Mesenchymal stem cell (in vitro differentiated cells and primary cell): ENCODE measurements at regions not wholly inside any gene's neighbourhood (a gene's known extent, or its start where the extent isn't known, plus 50 kb on each side); places are given as distances from the start of the nearest gene placed in this dataset.

ENCODE experiments used
- DNase-seq: peaks from one replicate; pipeline ENCODE4 v3.0.0-alpha.2; 2013
- H2AFZ ChIP-seq: one replicate; pipeline ENCODE4 v1.6.1; 2013; ENCODE audit warnings: low read depth, mild to moderate bottlenecking, control low read depth, inconsistent platforms, low read length, moderate library complexity
- H2AK5ac ChIP-seq: 2 replicates; pipeline ENCODE4 v1.6.1; 2013; ENCODE audit warnings: low read length, moderate library complexity, mild to moderate bottlenecking, inconsistent platforms; ENCODE audit not compliant: severe bottlenecking
- H2BK120ac ChIP-seq: one replicate; pipeline ENCODE4 v1.6.1; 2013; ENCODE audit warnings: low read depth, mild to moderate bottlenecking, inconsistent platforms, low read length, moderate library complexity
- H2BK12ac ChIP-seq, 2 experiments: one replicate each; pipeline ENCODE4 v1.6.1; 2013; ENCODE audit warnings: inconsistent platforms in 2 of 2, low read length in 2 of 2, mild to moderate bottlenecking in 2 of 2, moderate library complexity in 2 of 2, control low read depth in 1 of 2
- H2BK15ac ChIP-seq: one replicate; pipeline ENCODE4 v1.6.1; 2013; ENCODE audit warnings: mild to moderate bottlenecking, low read depth, inconsistent platforms; ENCODE audit not compliant: poor library complexity, severe bottlenecking
- H2BK5ac ChIP-seq: 2 replicates; pipeline ENCODE4 v1.6.1; 2013; ENCODE audit warnings: low read depth, mild to moderate bottlenecking, low read length, control low read depth, inconsistent platforms; ENCODE audit not compliant: poor library complexity, severe bottlenecking
- H3K14ac ChIP-seq, 2 experiments: one replicate each; pipeline ENCODE4 v1.6.1; 2013; ENCODE audit warnings: inconsistent platforms in 2 of 2, low read length in 2 of 2, control low read depth in 1 of 2, mild to moderate bottlenecking in 1 of 2, moderate library complexity in 1 of 2
- H3K18ac ChIP-seq, 2 experiments: one replicate each; pipeline ENCODE4 v1.6.1; 2013; ENCODE audit warnings: inconsistent platforms in 2 of 2, low read length in 2 of 2, control low read depth in 1 of 2, low read depth in 1 of 2, mild to moderate bottlenecking in 1 of 2
- H3K23ac ChIP-seq, 2 experiments: one replicate each; pipeline ENCODE4 v1.6.1; 2013; ENCODE audit warnings: inconsistent platforms in 2 of 2, low read length in 2 of 2, mild to moderate bottlenecking in 2 of 2, moderate library complexity in 2 of 2, control low read depth in 1 of 2
- H3K27ac ChIP-seq: 2 replicates; pipeline ENCODE4 v1.5.1; 2013; ENCODE audit warnings: mild to moderate bottlenecking, moderate library complexity, low read length, control low read depth, inconsistent platforms; ENCODE audit not compliant: poor library complexity, severe bottlenecking
- H3K27me3 ChIP-seq, 2 experiments: 2 replicates each; pipeline versions ENCODE4 v1.6.1 to v1.7.0; 2013; ENCODE audit warnings: low read length in 2 of 2, mild to moderate bottlenecking in 2 of 2, moderate library complexity in 2 of 2, control low read depth in 1 of 2, inconsistent platforms in 1 of 2; ENCODE audit not compliant: control insufficient read depth in 1 of 2, insufficient read depth in 1 of 2
- H3K36me3 ChIP-seq, 2 experiments: 2 replicates each; pipeline versions ENCODE4 v1.6.1 to v1.7.0; 2013; ENCODE audit warnings: low read length in 2 of 2, control low read depth in 1 of 2, inconsistent platforms in 1 of 2, low read depth in 1 of 2, mild to moderate bottlenecking in 1 of 2; ENCODE audit not compliant: insufficient read depth in 2 of 2, control insufficient read depth in 1 of 2
- H3K4ac ChIP-seq, 2 experiments: one replicate each; pipeline ENCODE4 v1.6.1; 2013; ENCODE audit warnings: inconsistent platforms in 2 of 2, low read length in 2 of 2, mild to moderate bottlenecking in 2 of 2, moderate library complexity in 2 of 2, control low read depth in 1 of 2, low read depth in 1 of 2
- H3K4me1 ChIP-seq: 2 replicates; pipeline ENCODE4 v1.6.1; 2013; ENCODE audit warnings: low read depth, low read length, control low read depth; ENCODE audit not compliant: control insufficient read depth, insufficient read depth
- H3K4me2 ChIP-seq: 2 replicates; pipeline ENCODE4 v1.6.1; 2013; ENCODE audit warnings: low read length, mild to moderate bottlenecking, inconsistent platforms; ENCODE audit not compliant: poor library complexity, severe bottlenecking
- H3K4me3 ChIP-seq, 2 experiments: 2 replicates each; pipeline versions ENCODE4 v1.5.1 to v1.7.0; 2013; ENCODE audit warnings: low read length in 2 of 2, mild to moderate bottlenecking in 2 of 2, control low read depth in 1 of 2, low read depth in 1 of 2; ENCODE audit not compliant: insufficient read depth in 1 of 2
- H3K79me1 ChIP-seq: replicated peaks from 2 replicates; pipeline ENCODE4 v1.6.1; 2013; ENCODE audit warnings: mild to moderate bottlenecking, control low read depth, low read length, inconsistent platforms; ENCODE audit not compliant: poor library complexity, severe bottlenecking
- H3K9ac ChIP-seq: 2 replicates; pipeline ENCODE4 v1.7.0; 2013; ENCODE audit warnings: mild to moderate bottlenecking, low read length, moderate library complexity
- H3K9me3 ChIP-seq: 2 replicates; pipeline ENCODE4 v1.7.0; 2013; ENCODE audit warnings: mild to moderate bottlenecking, low read length; ENCODE audit not compliant: control insufficient read depth
- H4K8ac ChIP-seq: one replicate; pipeline ENCODE4 v1.6.1; 2013; ENCODE audit warnings: inconsistent platforms, mild to moderate bottlenecking, low read length, moderate library complexity
- H4K91ac ChIP-seq: one replicate; pipeline ENCODE4 v1.6.1; 2013; ENCODE audit warnings: mild to moderate bottlenecking, low read length, inconsistent platforms
- WGBS: methylation state at CpG from one replicate; pipeline ENCODE4 v1.1.7; 2013; ENCODE audit warnings: mixed read lengths; 5-methylcytosine and 5-hydroxymethylcytosine counted together

DNA sequence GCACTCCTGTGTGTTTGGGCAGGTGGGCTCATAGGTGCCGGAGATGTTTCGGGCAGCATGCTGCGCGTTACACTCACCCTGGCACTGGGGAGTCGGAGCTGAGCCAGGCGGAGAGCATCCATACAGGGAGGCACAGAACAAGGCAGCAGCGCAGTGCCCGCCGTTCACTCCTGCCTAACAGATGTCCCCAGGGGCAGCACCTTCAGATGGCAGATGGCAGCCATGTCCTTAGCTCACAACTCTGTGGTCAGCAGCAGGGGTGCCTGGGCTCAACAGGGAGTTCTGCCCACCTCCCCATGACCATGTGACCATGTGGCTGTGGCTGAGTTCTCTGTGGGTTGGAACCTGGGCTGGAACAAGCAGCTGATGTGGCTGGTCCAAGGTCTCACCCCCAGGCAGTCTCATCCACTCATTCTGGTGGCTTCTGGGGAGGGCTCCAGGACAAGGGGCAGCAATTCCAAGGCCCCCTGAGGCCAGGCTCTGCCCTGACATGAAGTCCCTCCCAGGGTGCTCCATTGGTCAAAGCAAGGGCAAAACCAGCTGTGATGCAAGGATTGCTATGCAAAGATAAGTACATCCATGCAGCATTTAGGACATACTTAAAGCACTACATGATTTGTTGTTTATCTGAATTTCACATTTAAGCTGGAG is 64.2 kb downstream of the MRPL36 start:
- Histone ChIP-seq H3K4me2 (no peak overlapping the region), H3K36me3 (no peaks in the 10 kb centered on the region), H2BK5ac (no peak overlapping the region), H3K27me3 (peaks cover 5 to 52% of the 10 kb centered on the region in 2 experiments), H3K9ac (no peak overlapping the region), H3K23ac (no peak overlapping the region), H3K9me3 (no peaks in the 10 kb centered on the region), H2BK120ac (no peak overlapping the region), H3K4ac (no peak overlapping the region), H3K79me1 (no peaks in the 10 kb centered on the region), H4K8ac (no peak overlapping the region), H2BK12ac (no peak overlapping the region), H2AFZ (no peak overlapping the region), H3K18ac (no peak overlapping the region), H4K91ac (peak overlapping the region; percentile 34), H3K4me3 (no peak overlapping the region), H2BK15ac (no peak overlapping the region), H3K4me1 (no peaks in the 10 kb centered on the region), H2AK5ac (no peak overlapping the region), H3K27ac (no peak overlapping the region), H3K14ac (no peak overlapping the region)
- 94% methylated on average over 9 of the region's 9 CpGs for WGBS
- no peak for DNase-seq

GRCh38 chr5:1734908-1735289 is 64.7 kb downstream of the MRPL36 start:
- Histone ChIP-seq H3K23ac (no peak overlapping the region), H4K91ac (peak overlapping the region; percentile 34), H3K9ac (no peak overlapping the region), H2BK15ac (no peak overlapping the region), H3K36me3 (no peaks in the 10 kb centered on the region), H3K9me3 (no peaks in the 10 kb centered on the region), H3K4me1 (no peaks in the 10 kb centered on the region), H3K4me2 (no peak overlapping the region), H3K4ac (no peak overlapping the region), H3K14ac (no peak overlapping the region), H3K27me3 (peaks cover 5 to 55% of the 10 kb centered on the region in 2 experiments), H4K8ac (no peak overlapping the region), H2AFZ (no peak overlapping the region), H3K4me3 (no peak overlapping the region), H2AK5ac (no peak overlapping the region), H2BK5ac (no peak overlapping the region), H2BK12ac (no peak overlapping the region), H3K27ac (no peak overlapping the region), H3K79me1 (no peaks in the 10 kb centered on the region), H3K18ac (no peak overlapping the region), H2BK120ac (no peak overlapping the region)
- 77% methylated on average over 8 of the region's 9 CpGs for WGBS
- DNase-seq: no peak

- Histone ChIP-seq H3K9me3 (no peaks in the 10 kb centered on the region), H3K23ac (no peak overlapping the region), H2BK12ac (no peak overlapping the region), H2AFZ (no peak overlapping the region), H3K4me1 (no peaks in the 10 kb centered on the region), H3K4me3 (no peak overlapping the region), H3K14ac (no peak overlapping the region), H3K27me3 (peaks cover 5 to 55% of the 10 kb centered on the region in 2 experiments), H3K27ac (no peak overlapping the region), H3K79me1 (no peaks in the 10 kb centered on the region), H3K18ac (no peak overlapping the region), H2BK15ac (no peak overlapping the region), H3K4me2 (no peak overlapping the region), H3K4ac (no peak overlapping the region), H2BK5ac (no peak overlapping the region), H4K8ac (no peak overlapping the region), H4K91ac (no peak overlapping the region), H2AK5ac (no peak overlapping the region), H3K9ac (no peak overlapping the region), H3K36me3 (no peaks in the 10 kb centered on the region), H2BK120ac (no peak overlapping the region)
- DNase-seq: no peak
- 85% methylated on average over 18 of the region's 18 CpGs for WGBS
These were observed 65.2 kb downstream of the MRPL36 start for GRCh38 chr5:1734271-1734907.

DNA sequence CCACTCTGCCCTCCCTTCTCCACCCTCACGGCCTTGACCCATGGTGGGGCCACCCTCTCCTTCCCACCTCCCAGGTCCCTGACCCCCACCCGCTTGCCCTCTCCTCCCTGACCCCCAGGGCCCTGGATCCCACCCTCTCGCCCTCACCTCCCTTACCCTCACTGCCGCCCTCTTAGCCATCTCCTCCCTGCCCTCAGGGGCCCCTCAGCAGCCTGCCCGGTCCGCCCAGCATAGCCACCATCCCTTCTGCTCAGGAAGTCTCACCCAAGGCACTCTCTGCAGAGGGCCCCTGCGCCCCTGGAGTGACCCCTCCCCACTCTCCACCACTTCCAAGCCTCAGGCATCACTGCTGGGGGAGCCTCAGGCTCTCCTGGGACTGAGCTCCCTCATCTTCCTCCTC is 66.3 kb downstream of the MRPL36 start:
- Histone ChIP-seq H3K18ac (no peak overlapping the region), H3K9me3 (no peaks in the 10 kb centered on the region), H3K27ac (no peak overlapping the region), H3K79me1 (no peaks in the 10 kb centered on the region), H4K8ac (no peak overlapping the region), H3K4me1 (no peaks in the 10 kb centered on the region), H3K4ac (no peak overlapping the region), H2BK12ac (no peak overlapping the region), H3K4me2 (no peak overlapping the region), H4K91ac (no peak overlapping the region), H3K9ac (no peak overlapping the region), H2BK5ac (no peak overlapping the region), H3K23ac (no peak overlapping the region), H2BK15ac (no peak overlapping the region), H2BK120ac (no peak overlapping the region), H3K27me3 (peaks cover 5 to 50% of the 10 kb centered on the region in 2 experiments), H2AK5ac (no peak overlapping the region), H2AFZ (no peak overlapping the region), H3K36me3 (no peaks in the 10 kb centered on the region), H3K14ac (no peak overlapping the region), H3K4me3 (peak overlapping the region in 1 of 2 experiments; percentile 2)
- WGBS: 75% methylated on average over 7 of the region's 7 CpGs
- no peak for DNase-seq
